Aorta (tissue), 5 donors: ENCODE measurements at regions not wholly inside any gene's neighbourhood (a gene's known extent, or its start where the extent isn't known, plus 50 kb on each side); places are given as distances from the start of the nearest gene placed in this dataset.
"Not testable (repeated sequence)": the region's sequence is repeated elsewhere in the genome, so short reads cannot be mapped to it uniquely, and the experiment has no call there.

ENCODE experiments used
- ATAC-seq: fragments of 200-7000 bp; cut with Tn5 transposase; one replicate; pipeline ENCODE4 v1.9.1; 2022; ENCODE audit warnings: moderate library complexity; ENCODE audit not compliant: low FRiP score
- DNase-seq, 2 donors: peaks; one replicate each; pipeline ENCODE4 v3.0.0-alpha.2; 2020
- H3K27ac ChIP-seq, 2 donors: one replicate each; pipeline ENCODE4 v1.5.1; 2013; ENCODE audit warnings: low read length in 2 of 2, mild to moderate bottlenecking in 2 of 2, moderate library complexity in 2 of 2, control low read depth in 1 of 2, inconsistent platforms in 1 of 2, low read depth in 1 of 2
- H3K27me3 ChIP-seq, 2 donors: one replicate each; pipeline ENCODE4 v1.6.1; 2013; ENCODE audit warnings: control low read depth in 1 of 2, low read length in 1 of 2, mild to moderate bottlenecking in 1 of 2, moderate library complexity in 1 of 2; ENCODE audit not compliant: insufficient read depth in 2 of 2, control insufficient read depth in 1 of 2
- H3K36me3 ChIP-seq, 2 donors: one replicate each; pipeline ENCODE4 v1.6.1; 2013; ENCODE audit warnings: control low read depth in 1 of 2, low read length in 1 of 2, mild to moderate bottlenecking in 1 of 2; ENCODE audit not compliant: insufficient read depth in 2 of 2, control insufficient read depth in 1 of 2
- H3K4me1 ChIP-seq, 2 donors: one replicate each; pipeline ENCODE4 v1.6.1; 2013; ENCODE audit warnings: low read length in 2 of 2, control low read depth in 1 of 2, mild to moderate bottlenecking in 1 of 2, moderate library complexity in 1 of 2; ENCODE audit not compliant: insufficient read depth in 2 of 2, control insufficient read depth in 1 of 2
- H3K4me3 ChIP-seq, 2 donors: one replicate each; pipeline ENCODE4 v1.5.1; 2013; ENCODE audit warnings: low read length in 2 of 2, control low read depth in 1 of 2, mild to moderate bottlenecking in 1 of 2
- H3K9me3 ChIP-seq: one replicate; pipeline ENCODE4 v1.6.1; 2013; ENCODE audit warnings: mild to moderate bottlenecking, low read length; ENCODE audit not compliant: control insufficient read depth
- WGBS, 2 donors: extraction: QIAGEN DNeasy Blood & Tissue Kit; methylation state at CpG; one replicate each; pipeline ENCODE4 v1.1.7; 2013; 5-methylcytosine and 5-hydroxymethylcytosine counted together
- intact Hi-C, 2 donors: fragments of 100-400 bp; cut with DNase I; formaldehyde crosslinking; loops; one replicate each; pipeline versions ENCODE4 v1.14.2 to v1.15.0; 2022
- donor health status: healthy with polysubstance abuse.
- donor health status: Bipolar disorder and iron deficiency.
- donor health status: DM: no; HTN: no; CAD: no.
- donor health status: DM: no; HTN: no; CAD: no.
- donor health status: DM: yes; HTN: yes; CAD: no.

GRCh38 chr6:119832411-119832810, 482.9 kb upstream of the MAN1A1 start:
- 11 to 15% methylated on average over 1 of the region's 1 CpG for WGBS, 2 donors

DNA sequence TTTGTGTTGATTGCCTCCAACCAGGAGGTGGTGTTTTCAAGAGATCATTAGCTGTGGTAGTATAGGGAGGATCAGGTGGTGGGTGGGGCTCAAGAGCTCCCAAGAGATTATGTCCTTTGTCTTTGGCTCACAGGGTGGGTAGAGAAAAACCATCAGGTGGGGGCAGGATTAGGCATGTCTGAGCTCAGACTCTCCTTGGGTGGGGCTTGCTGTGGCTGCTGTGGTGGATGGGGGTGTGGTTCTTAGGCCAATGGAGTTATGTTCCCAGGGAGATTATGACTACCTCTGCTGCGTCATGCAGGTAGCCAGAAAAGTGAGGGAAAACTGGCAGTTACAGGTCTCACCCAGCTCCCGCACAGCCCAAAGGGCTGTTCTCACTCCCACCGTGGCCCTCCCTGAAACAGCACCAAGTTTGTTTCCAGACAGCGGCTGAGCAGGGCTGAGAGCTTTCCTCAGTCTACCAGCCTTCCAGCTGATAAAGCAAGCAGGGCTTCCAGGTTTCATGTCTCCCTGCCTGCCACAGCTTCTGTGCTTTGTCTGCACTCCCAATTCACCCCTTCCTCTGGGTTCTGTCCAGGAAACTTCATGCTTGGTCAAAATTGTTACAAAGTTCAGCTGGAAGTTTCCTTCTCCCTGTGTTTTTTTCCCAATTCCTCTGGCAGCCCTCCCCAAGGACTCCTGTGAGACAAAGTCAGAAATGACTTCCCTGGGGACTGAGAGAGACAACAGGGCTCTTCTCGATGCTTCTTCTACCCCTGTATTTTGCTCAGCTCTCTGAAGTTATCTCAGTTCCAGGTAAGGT, 481.1 kb upstream of the MAN1A1 start:
- DNase-seq (no peak), ATAC-seq (no peak)
- no peak overlapping the region for H3K27ac ChIP-seq
- no peaks in the 10 kb centered on the region for H3K9me3 ChIP-seq
- H3K36me3 ChIP-seq: no peaks in the 10 kb centered on the region
- intact Hi-C loops: no loop called here
- 60 to 82% methylated on average over 5 of the region's 5 CpGs for WGBS, 2 donors
- H3K4me3 ChIP-seq: no peak overlapping the region
- H3K4me1 ChIP-seq: no peaks in the 10 kb centered on the region
- no peaks in the 10 kb centered on the region for H3K27me3 ChIP-seq

More at GRCh38 chr6:119832411-119832810, 482.9 kb upstream of the MAN1A1 start:
- H3K27me3 ChIP-seq: no peaks in the 10 kb centered on the region
- intact Hi-C loops: no loop called here
- DNase-seq: no peak
- H3K4me1 ChIP-seq: no peaks in the 10 kb centered on the region
- no peaks in the 10 kb centered on the region for H3K36me3 ChIP-seq
- no peak overlapping the region for H3K4me3 ChIP-seq
- ATAC-seq: no peak
- no peaks in the 10 kb centered on the region for H3K9me3 ChIP-seq
- no peak overlapping the region for H3K27ac ChIP-seq

- no peak for ATAC-seq
- intact Hi-C loops: no loop called here
Observed at GRCh38 chr6:119830069-119830468, 480.5 kb upstream of the MAN1A1 start.

DNA sequence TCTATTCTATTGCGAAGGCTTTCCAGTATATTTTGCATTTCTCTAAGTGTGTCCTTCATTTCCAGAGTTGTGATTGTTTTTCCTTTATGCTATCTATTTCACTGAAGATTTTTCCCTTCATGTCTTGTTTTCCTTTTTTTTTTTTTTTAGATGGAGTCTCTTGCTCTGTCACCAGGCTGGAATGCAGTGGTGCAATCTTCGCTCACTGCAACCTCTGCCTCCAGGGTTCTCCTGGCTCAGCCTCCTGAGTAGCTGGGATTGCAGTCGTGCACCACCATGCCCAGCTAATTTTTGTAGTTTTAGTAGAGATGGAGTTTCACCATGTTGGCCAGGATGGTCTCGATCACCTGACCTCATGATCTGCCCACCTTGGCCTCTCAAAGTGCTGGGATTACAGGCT, 479.9 kb upstream of the MAN1A1 start:
- WGBS, 2 donors: 79 to 91% methylated on average over 4 of the region's 4 CpGs
- H3K27me3 ChIP-seq, H3K36me3 ChIP-seq, H3K4me3 ChIP-seq, H3K9me3 ChIP-seq, intact Hi-C loops, H3K4me1 ChIP-seq, H3K27ac ChIP-seq, ATAC-seq, DNase-seq: not testable (repeated sequence)

More at GRCh38 chr6:119830069-119830468, 480.5 kb upstream of the MAN1A1 start:
- DNase-seq: no peak
- WGBS, 2 donors: 78 to 84% methylated on average over 1 of the region's 1 CpG
- Histone ChIP-seq H3K4me3 (no peak overlapping the region), H3K27me3 (no peaks in the 10 kb centered on the region), H3K4me1 (no peaks in the 10 kb centered on the region), H3K36me3 (no peaks in the 10 kb centered on the region), H3K27ac (no peak overlapping the region), H3K9me3 (no peaks in the 10 kb centered on the region)

DNA sequence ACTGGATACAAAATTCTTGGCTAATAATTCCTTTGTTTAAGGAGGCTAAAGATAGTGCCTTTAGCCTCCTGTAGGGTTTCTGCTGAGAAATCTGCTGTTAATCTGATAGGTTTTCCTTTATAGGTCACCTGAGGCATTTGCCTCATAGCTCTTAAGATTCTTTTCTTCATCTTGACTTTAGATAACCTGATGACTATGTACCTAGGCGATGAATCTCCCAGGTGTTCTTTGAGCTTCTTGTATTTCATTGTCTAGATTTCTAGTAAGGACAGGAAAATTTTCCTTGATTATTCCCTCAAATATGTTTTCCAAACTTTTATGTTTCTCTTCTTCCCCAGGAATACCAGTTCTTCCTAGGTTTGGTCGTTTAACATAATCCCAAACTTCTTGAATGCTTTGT, 479.4 kb upstream of the MAN1A1 start:
- Histone ChIP-seq H3K4me1 (no peaks in the 10 kb centered on the region), H3K36me3 (no peaks in the 10 kb centered on the region), H3K4me3 (no peak overlapping the region), H3K9me3 (no peaks in the 10 kb centered on the region), H3K27me3 (no peaks in the 10 kb centered on the region), H3K27ac (no peak overlapping the region)
- 87 to 88% methylated on average over 2 of the region's 2 CpGs for WGBS, 2 donors
- DNase-seq (no peak), ATAC-seq (no peak)
- intact Hi-C loops: no loop called here

DNA sequence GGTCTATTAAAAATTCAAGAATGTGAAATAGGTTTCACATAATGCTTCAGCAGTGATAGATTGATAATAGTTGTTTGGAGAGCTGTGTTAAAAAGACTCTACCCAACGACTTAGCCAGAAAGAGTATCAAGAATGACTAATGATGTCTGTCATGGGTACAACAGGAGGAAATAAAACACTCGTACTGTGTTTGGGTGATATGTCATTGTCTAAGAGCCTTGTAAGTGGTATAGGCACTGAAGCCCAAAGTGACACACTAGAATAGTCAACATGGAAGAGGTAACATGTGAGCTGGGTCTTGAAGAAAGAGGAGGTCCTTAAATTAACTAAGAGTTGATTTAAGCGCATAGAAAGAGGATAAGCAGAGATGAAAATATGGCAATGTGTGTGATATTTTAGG, 471.8 kb upstream of the MAN1A1 start:
- H3K4me3 ChIP-seq: no peak overlapping the region
- H3K27me3 ChIP-seq: no peaks in the 10 kb centered on the region
- no peaks in the 10 kb centered on the region for H3K4me1 ChIP-seq
- no peak for DNase-seq
- no peak overlapping the region for H3K27ac ChIP-seq
- no peaks in the 10 kb centered on the region for H3K9me3 ChIP-seq
- 29 to 31% methylated on average over 3 of the region's 3 CpGs for WGBS, 2 donors
- no peak for ATAC-seq
- H3K36me3 ChIP-seq: no peaks in the 10 kb centered on the region
- intact Hi-C loops: no loop called here

DNA sequence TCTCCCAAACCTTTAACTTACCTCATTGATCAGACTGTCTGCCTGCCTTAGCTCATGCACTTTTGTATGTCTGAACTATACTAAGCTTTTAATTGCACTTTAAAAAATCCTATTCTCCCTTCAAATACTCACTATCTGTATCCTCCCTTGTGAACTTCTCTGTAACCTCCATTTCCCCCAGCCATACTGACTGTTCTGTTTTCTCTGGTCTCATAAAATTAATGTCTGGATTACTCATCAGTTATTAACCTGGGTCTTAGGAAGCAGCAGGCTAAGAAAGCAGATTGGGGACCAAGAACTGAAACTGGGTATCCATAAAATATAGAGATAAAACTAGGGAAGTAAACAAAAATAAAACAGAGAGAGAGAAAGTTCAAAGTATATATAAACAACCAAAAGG, 469.3 kb upstream of the MAN1A1 start:
- no peak for ATAC-seq
- Histone ChIP-seq H3K36me3 (no peaks in the 10 kb centered on the region), H3K27ac (no peak overlapping the region)

DNA sequence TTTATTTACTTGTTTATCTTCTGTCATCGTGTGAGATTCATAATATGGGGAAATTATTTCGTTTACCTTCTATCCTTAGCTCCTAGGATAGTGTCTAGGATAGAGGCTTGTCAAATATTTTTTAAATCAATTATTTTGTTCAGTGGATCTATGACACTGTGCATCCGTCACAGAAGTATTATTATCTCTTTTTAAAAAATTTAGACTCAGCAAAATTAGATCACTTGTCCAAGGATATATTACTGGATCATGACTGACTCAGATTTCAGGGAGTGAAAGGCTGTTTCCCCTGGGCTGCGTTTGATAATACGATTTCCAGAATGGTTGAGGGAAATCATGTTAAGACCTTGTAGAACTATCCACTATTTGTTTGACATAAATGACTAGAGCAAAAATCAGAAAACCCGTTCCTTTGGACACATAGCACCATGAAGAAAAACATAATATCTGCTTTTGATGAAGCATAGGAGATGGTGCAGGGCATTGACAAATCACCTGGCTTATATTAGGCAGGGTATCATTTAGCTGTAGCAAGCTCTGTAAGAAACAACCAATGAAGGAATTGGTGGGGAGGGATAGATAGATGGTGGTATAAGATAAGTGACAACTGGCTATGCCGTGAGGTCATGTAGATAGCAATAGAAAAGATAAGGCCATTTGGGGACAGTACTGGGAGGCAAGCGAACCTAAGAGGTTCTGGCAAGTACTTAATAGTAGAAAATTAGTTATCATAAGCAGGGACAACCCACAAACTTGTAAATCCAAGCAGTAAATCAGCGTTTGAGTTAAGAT, 465.2 kb upstream of the MAN1A1 start:
- H3K27me3 ChIP-seq: no peaks in the 10 kb centered on the region
- H3K4me1 ChIP-seq: no peaks in the 10 kb centered on the region
- intact Hi-C loops: no loop called here
- no peak overlapping the region for H3K27ac ChIP-seq
- ATAC-seq (no peak), DNase-seq (no peak)
- H3K9me3 ChIP-seq: no peaks in the 10 kb centered on the region
- no peak overlapping the region for H3K4me3 ChIP-seq
- no peaks in the 10 kb centered on the region for H3K36me3 ChIP-seq
- 74 to 80% methylated on average over 9 of the region's 9 CpGs for WGBS, 2 donors

More for the DNA sequence above, 469.3 kb upstream of the MAN1A1 start:
- intact Hi-C loops: no loop called here
- Histone ChIP-seq H3K9me3 (no peaks in the 10 kb centered on the region), H3K4me3 (no peak overlapping the region), H3K4me1 (no peaks in the 10 kb centered on the region), H3K27me3 (no peaks in the 10 kb centered on the region)
- DNase-seq: no peak

DNA sequence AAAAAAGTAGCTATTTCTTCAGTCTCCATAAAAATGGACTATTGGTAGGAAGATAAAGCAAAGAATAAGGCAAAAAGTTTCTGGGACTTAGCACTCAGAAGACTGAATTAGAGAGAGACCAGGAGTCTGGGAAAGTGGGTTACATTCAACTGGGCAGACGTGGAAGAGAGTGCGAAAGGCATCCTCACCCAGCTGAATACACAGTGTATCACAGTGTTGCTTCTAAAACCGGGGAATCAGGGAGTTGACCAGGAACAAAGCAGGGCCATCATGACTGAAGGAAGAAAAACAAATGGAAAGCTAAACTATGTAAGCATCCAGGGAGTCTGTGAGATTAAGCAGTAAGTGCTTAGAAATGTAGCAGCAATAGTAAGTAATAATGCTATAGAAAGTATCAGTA, 452.9 kb upstream of the MAN1A1 start:
- Histone ChIP-seq H3K36me3 (no peaks in the 10 kb centered on the region), H3K27ac (no peak overlapping the region), H3K27me3 (no peaks in the 10 kb centered on the region), H3K9me3 (no peaks in the 10 kb centered on the region), H3K4me1 (no peaks in the 10 kb centered on the region), H3K4me3 (no peak overlapping the region)
- no peak for ATAC-seq
- DNase-seq: no peak
- intact Hi-C loops: no loop called here
- 15 to 33% methylated on average over 3 of the region's 3 CpGs for WGBS, 2 donors
